ENCODE measurements at regions not wholly inside any gene's neighbourhood (a gene's known extent, or its start where the extent isn't known, plus 50 kb on each side); places are given as distances from the start of the nearest gene placed in this dataset.

GRCh38 chr9:23552876-23553601 is 273.0 kb downstream of the ELAVL2 start:
- no peak for TF ChIP-seq CTCF (IDR thresholded peaks at IDR 0.05; ENCODE audit: poor library complexity, severe bottlenecking)
- ATAC-seq (ENCODE audit: low read depth), result no peak

GRCh38 chr9:23554686-23555085 is 271.4 kb downstream of the ELAVL2 start:
- Histone ChIP-seq H3K9me3 (ENCODE audit: severe bottlenecking) (no peaks in the 10 kb centered on the region), H3K27me3 (ENCODE audit: insufficient read depth, poor library complexity, severe bottlenecking) (no peaks in the 10 kb centered on the region), H3K36me3 (ENCODE audit: low read depth) (no peaks in the 10 kb centered on the region), H3K27ac (ENCODE audit: poor library complexity, severe bottlenecking) (no peak overlapping the region), H3K4me1 (ENCODE audit: insufficient read depth, poor library complexity, severe bottlenecking) (no peaks in the 10 kb centered on the region), H3K4me3 (ENCODE audit: severe bottlenecking) (no peak overlapping the region)
- ATAC-seq (ENCODE audit: low read depth) (no peak), DNase-seq (ENCODE audit: low spot score) (no peak)
- no peak for TF ChIP-seq CTCF (IDR thresholded peaks at IDR 0.05; ENCODE audit: poor library complexity, severe bottlenecking)

More at GRCh38 chr9:23552876-23553601, 273.0 kb downstream of the ELAVL2 start:
- Histone ChIP-seq H3K9me3 (ENCODE audit: severe bottlenecking) (no peaks in the 10 kb centered on the region), H3K27ac (ENCODE audit: poor library complexity, severe bottlenecking) (no peak overlapping the region), H3K36me3 (ENCODE audit: low read depth) (no peaks in the 10 kb centered on the region), H3K4me1 (ENCODE audit: insufficient read depth, poor library complexity, severe bottlenecking) (no peaks in the 10 kb centered on the region), H3K4me3 (ENCODE audit: severe bottlenecking) (no peak overlapping the region), H3K27me3 (ENCODE audit: insufficient read depth, poor library complexity, severe bottlenecking) (no peaks in the 10 kb centered on the region)
- no peak for DNase-seq (ENCODE audit: low spot score)

GRCh38 chr9:23555851-23556250 is 270.2 kb downstream of the ELAVL2 start:
- no peak overlapping the region for H3K27ac ChIP-seq (ENCODE audit: poor library complexity, severe bottlenecking)
- no peaks in the 10 kb centered on the region for H3K27me3 ChIP-seq (ENCODE audit: insufficient read depth, poor library complexity, severe bottlenecking)
- ATAC-seq (ENCODE audit: low read depth) (no peak), DNase-seq (ENCODE audit: low spot score) (no peak)
- no peaks in the 10 kb centered on the region for H3K4me1 ChIP-seq (ENCODE audit: insufficient read depth, poor library complexity, severe bottlenecking)
- H3K36me3 ChIP-seq (ENCODE audit: low read depth), result no peaks in the 10 kb centered on the region
- no peak for TF ChIP-seq CTCF (IDR thresholded peaks at IDR 0.05; ENCODE audit: poor library complexity, severe bottlenecking)
- H3K4me3 ChIP-seq (ENCODE audit: severe bottlenecking), result no peak overlapping the region
- no peaks in the 10 kb centered on the region for H3K9me3 ChIP-seq (ENCODE audit: severe bottlenecking)

GRCh38 chr9:23556459-23556858 is 269.6 kb downstream of the ELAVL2 start:
- H3K36me3 ChIP-seq (ENCODE audit: low read depth), result no peaks in the 10 kb centered on the region
- H3K4me3 ChIP-seq (ENCODE audit: severe bottlenecking), result no peak overlapping the region
- DNase-seq (ENCODE audit: low spot score) (no peak), ATAC-seq (ENCODE audit: low read depth) (peak; percentile 51; the same call in 2 of the 3 replicates)
- H3K4me1 ChIP-seq (ENCODE audit: insufficient read depth, poor library complexity, severe bottlenecking), result no peaks in the 10 kb centered on the region
- no peaks in the 10 kb centered on the region for H3K27me3 ChIP-seq (ENCODE audit: insufficient read depth, poor library complexity, severe bottlenecking)
- TF ChIP-seq CTCF (IDR thresholded peaks at IDR 0.05; ENCODE audit: poor library complexity, severe bottlenecking), result no peak
- H3K27ac ChIP-seq (ENCODE audit: poor library complexity, severe bottlenecking), result no peak overlapping the region
- no peaks in the 10 kb centered on the region for H3K9me3 ChIP-seq (ENCODE audit: severe bottlenecking)

- no peak for ATAC-seq (ENCODE audit: low read depth)
- Histone ChIP-seq H3K4me3 (ENCODE audit: severe bottlenecking) (no peak overlapping the region), H3K4me1 (ENCODE audit: insufficient read depth, poor library complexity, severe bottlenecking) (no peaks in the 10 kb centered on the region)
Measured at GRCh38 chr9:23557689-23558088, 268.4 kb downstream of the ELAVL2 start.

More at GRCh38 chr9:23557689-23558088, 268.4 kb downstream of the ELAVL2 start:
- H3K27ac ChIP-seq (ENCODE audit: poor library complexity, severe bottlenecking), result no peak overlapping the region
- no peak for DNase-seq (ENCODE audit: low spot score)
- TF ChIP-seq CTCF (IDR thresholded peaks at IDR 0.05; ENCODE audit: poor library complexity, severe bottlenecking), result no peak
- no peaks in the 10 kb centered on the region for H3K36me3 ChIP-seq (ENCODE audit: low read depth)
- H3K9me3 ChIP-seq (ENCODE audit: severe bottlenecking), result no peaks in the 10 kb centered on the region
- no peaks in the 10 kb centered on the region for H3K27me3 ChIP-seq (ENCODE audit: insufficient read depth, poor library complexity, severe bottlenecking)

Measured in RWPE2 (cell line).